ENCODE measurements at regions not wholly inside any gene's neighbourhood (a gene's known extent, or its start where the extent isn't known, plus 50 kb on each side); places are given as distances from the start of the nearest gene placed in this dataset.

DNA sequence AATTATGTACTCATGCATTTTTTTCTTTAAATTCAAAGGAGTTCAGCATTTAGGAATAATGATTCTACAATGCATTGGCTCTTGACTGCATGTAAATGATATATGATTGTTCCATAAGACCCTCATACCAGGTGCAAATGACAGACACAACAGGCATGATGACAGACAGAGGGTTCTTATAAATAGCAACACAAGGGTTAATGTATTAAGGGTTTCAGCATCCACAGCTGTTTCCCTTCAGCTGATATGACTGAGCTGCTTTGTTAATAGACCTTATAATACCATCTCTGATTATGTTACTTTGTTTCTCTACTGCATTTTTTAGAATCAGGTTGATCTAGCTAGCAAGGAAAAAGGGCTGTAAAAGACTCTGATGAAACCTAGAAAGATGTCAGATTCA lies 90.8 kb upstream of the TMTC2 start:
- H3K4me1 ChIP-seq (replicated peaks in 1 of 4; ENCODE audit: control insufficient read depth in 3 of 4, insufficient read depth in 4 of 4, low read length in 3 of 4), result no peaks in the 10 kb centered on the region
- no peak overlapping the region for H3K56ac ChIP-seq (replicated peaks; ENCODE audit: insufficient read length, low read depth, low read length)
- no peak overlapping the region for H2AFZ ChIP-seq (ENCODE audit: low read length)
- ChIA-PET CTCF (ENCODE audit: partially characterized antibody) (interaction anchor here (1.5 kb wide), 1 partner anchor 68 kb away, joined by 3 read pairs; no protein-coding TSS in a partner anchor), POLR2A (ENCODE audit: partially characterized antibody) (no interaction called here)
- no peak overlapping the region for H2BK12ac ChIP-seq (ENCODE audit: low read depth, low read length)
- H3K27ac ChIP-seq (ENCODE audit: low read depth, low read length), result no peak overlapping the region
- H2AK5ac ChIP-seq (ENCODE audit: low read depth, low read length), result no peak overlapping the region
- H3K4ac ChIP-seq (replicated peaks; ENCODE audit: insufficient read length, low read depth, low read length), result no peak overlapping the region
- H2BK120ac ChIP-seq (replicated peaks; ENCODE audit: low read depth, low read length), result no peak overlapping the region
- no peak overlapping the region for H3K4me3 ChIP-seq (ENCODE audit: extremely low read depth in 1 of 4, insufficient read depth in 2 of 4, low read depth in 3 of 4, low read length in 4 of 4)
- H2BK15ac ChIP-seq (ENCODE audit: low read length), result no peak overlapping the region
- H3K14ac ChIP-seq (ENCODE audit: insufficient read length), result no peak overlapping the region
- H3K23ac ChIP-seq (ENCODE audit: insufficient read length), result no peak overlapping the region
- H2BK5ac ChIP-seq (ENCODE audit: low read depth, low read length), result no peak overlapping the region
- no peak overlapping the region for H2BK20ac ChIP-seq (ENCODE audit: low read length)
- no peak overlapping the region for H4K5ac ChIP-seq (ENCODE audit: insufficient read length, low read depth, low read length)
- H3K4me2 ChIP-seq (ENCODE audit: insufficient read depth in 1 of 2, low read depth in 2 of 2, low read length in 2 of 2), result no peak overlapping the region
- H4K20me1 ChIP-seq (replicated peaks in 1 of 2; ENCODE audit: control insufficient read depth in 1 of 2, insufficient read depth in 2 of 2, low read length in 2 of 2), result no peaks in the 10 kb centered on the region
- no peaks in the 10 kb centered on the region for H3K79me2 ChIP-seq (ENCODE audit: control insufficient read depth in 1 of 2, insufficient read depth in 2 of 2, low read length in 2 of 2)
- H3K27me3 ChIP-seq (replicated peaks in 1 of 4; ENCODE audit: control insufficient read depth in 3 of 4, extremely low read depth in 1 of 4, insufficient read depth in 3 of 4, low read length in 3 of 4), result no peaks in the 10 kb centered on the region
- no peaks in the 10 kb centered on the region for H3K9me3 ChIP-seq (ENCODE audit: insufficient read depth in 2 of 2, low read depth in 1 of 2, low read length in 1 of 2)
- H4K91ac ChIP-seq (replicated peaks; ENCODE audit: insufficient read length, low read length), result no peak overlapping the region
- no peaks in the 10 kb centered on the region for H3K23me2 ChIP-seq (ENCODE audit: low read depth, low read length)
- no peak overlapping the region for H3K18ac ChIP-seq (ENCODE audit: extremely low read depth, low read length)
- H3K79me1 ChIP-seq (ENCODE audit: low read depth, low read length), result no peaks in the 10 kb centered on the region
- no peak for DNase-seq (ENCODE audit: low read depth in 1 of 2, low spot score in 2 of 2)
- no peak overlapping the region for H3K9ac ChIP-seq (replicated peaks in 1 of 4; ENCODE audit: extremely low read depth in 1 of 4, low read depth in 3 of 4, low read length in 3 of 4)
- H4K8ac ChIP-seq (ENCODE audit: extremely low read depth, insufficient read depth, low read length), result no peak overlapping the region
- no peak for FAIRE-seq
- no peaks in the 10 kb centered on the region for H3K36me3 ChIP-seq (ENCODE audit: control insufficient read depth in 2 of 4, insufficient read depth in 4 of 4, low read length in 3 of 4)
- no peak for TF ChIP-seq JUN (IDR thresholded peaks at IDR 0.05; ENCODE audit: low read depth, low read length)
- no peak for TF ChIP-seq CEBPB (IDR thresholded peaks at IDR 0.05; ENCODE audit: low read depth, low read length)
- TF ChIP-seq, protein P1, sequence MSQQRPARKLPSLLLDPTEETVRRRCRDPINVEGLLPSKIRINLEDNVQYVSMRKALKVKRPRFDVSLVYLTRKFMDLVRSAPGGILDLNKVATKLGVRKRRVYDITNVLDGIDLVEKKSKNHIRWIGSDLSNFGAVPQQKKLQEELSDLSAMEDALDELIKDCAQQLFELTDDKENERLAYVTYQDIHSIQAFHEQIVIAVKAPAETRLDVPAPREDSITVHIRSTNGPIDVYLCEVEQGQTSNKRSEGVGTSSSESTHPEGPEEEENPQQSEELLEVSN (IDR thresholded peaks at IDR 0.05), result no peak
- TF ChIP-seq ZNF274 (IDR thresholded peaks at IDR 0.05; ENCODE audit: borderline replicate concordance, extremely low read depth, low read length), result no peak
- TF ChIP-seq, protein P2, sequence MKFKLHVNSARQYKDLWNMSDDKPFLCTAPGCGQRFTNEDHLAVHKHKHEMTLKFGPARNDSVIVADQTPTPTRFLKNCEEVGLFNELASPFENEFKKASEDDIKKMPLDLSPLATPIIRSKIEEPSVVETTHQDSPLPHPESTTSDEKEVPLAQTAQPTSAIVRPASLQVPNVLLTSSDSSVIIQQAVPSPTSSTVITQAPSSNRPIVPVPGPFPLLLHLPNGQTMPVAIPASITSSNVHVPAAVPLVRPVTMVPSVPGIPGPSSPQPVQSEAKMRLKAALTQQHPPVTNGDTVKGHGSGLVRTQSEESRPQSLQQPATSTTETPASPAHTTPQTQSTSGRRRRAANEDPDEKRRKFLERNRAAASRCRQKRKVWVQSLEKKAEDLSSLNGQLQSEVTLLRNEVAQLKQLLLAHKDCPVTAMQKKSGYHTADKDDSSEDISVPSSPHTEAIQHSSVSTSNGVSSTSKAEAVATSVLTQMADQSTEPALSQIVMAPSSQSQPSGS (IDR thresholded peaks at IDR 0.05; ENCODE audit: low read length), result no peak
- no peak for TF ChIP-seq YY1 (IDR thresholded peaks at IDR 0.05; ENCODE audit: low read depth, low read length)
- TF ChIP-seq SP2 (IDR thresholded peaks at IDR 0.05; ENCODE audit: low read length), result no peak
- no peak for TF ChIP-seq RAD21 (IDR thresholded peaks at IDR 0.05 in 1 of 2, conservative IDR thresholded peaks at IDR 0.05 in 1 of 2; ENCODE audit: low read depth in 2 of 2, low read length in 2 of 2)
- TF ChIP-seq SIRT6 (IDR thresholded peaks at IDR 0.05; ENCODE audit: low read length), result no peak
- TF ChIP-seq JUND (IDR thresholded peaks at IDR 0.05; ENCODE audit: low read length), result no peak
- TF ChIP-seq TCF12 (IDR thresholded peaks at IDR 0.05; ENCODE audit: low read depth, low read length), result no peak
- TF ChIP-seq KDM1A (IDR thresholded peaks at IDR 0.05; ENCODE audit: borderline replicate concordance, low read length), result no peak
- TF ChIP-seq CTBP2 (IDR thresholded peaks at IDR 0.05; ENCODE audit: borderline replicate concordance, insufficient read depth, insufficient read length, low read length), result no peak
- no peak for TF ChIP-seq NANOG (IDR thresholded peaks at IDR 0.05; ENCODE audit: insufficient read depth, low read depth, low read length, poor library complexity, severe bottlenecking)
